ENCODE measurements at regions not wholly inside any gene's neighbourhood (a gene's known extent, or its start where the extent isn't known, plus 50 kb on each side); places are given as distances from the start of the nearest gene placed in this dataset.

DNA sequence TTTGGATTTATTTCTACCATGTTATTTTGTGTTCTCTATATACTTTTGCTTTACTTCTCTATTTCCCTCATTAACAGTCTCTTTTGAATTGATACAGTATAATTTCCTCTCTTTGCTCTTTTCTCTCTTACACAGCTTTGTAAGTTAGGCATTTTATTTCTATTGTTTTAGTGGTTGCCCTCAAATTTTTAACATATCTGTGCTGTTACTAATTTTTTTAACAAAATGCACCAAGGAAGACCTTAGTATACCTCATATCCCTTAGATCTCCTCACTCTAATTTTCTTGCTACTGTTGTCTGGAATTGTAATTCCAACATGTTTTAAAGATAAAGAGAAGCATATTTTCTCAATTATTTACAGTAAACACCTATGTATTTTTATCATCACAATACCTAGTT lies 416.8 kb upstream of the SLC14A2 start:
- no peak for TF ChIP-seq RAD21 (IDR thresholded peaks at IDR 0.05; ENCODE audit: low read depth)
- TF ChIP-seq, protein P1, sequence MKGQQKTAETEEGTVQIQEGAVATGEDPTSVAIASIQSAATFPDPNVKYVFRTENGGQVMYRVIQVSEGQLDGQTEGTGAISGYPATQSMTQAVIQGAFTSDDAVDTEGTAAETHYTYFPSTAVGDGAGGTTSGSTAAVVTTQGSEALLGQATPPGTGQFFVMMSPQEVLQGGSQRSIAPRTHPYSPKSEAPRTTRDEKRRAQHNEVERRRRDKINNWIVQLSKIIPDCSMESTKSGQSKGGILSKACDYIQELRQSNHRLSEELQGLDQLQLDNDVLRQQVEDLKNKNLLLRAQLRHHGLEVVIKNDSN (IDR thresholded peaks at IDR 0.05), result no peak
- no peak for TF ChIP-seq TCF12 (IDR thresholded peaks at IDR 0.05; ENCODE audit: low read depth)
- no peak for TF ChIP-seq CEBPB (IDR thresholded peaks at IDR 0.05)
- TF ChIP-seq, protein P2, sequence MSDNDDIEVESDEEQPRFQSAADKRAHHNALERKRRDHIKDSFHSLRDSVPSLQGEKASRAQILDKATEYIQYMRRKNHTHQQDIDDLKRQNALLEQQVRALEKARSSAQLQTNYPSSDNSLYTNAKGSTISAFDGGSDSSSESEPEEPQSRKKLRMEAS (IDR thresholded peaks at IDR 0.05), result no peak
- TF ChIP-seq ZBTB7A (IDR thresholded peaks at IDR 0.05; ENCODE audit: low read depth), result no peak
- no peak for TF ChIP-seq FOXM1 (IDR thresholded peaks at IDR 0.05; ENCODE audit: borderline replicate concordance, low read depth)
- TF ChIP-seq TEAD4 (IDR thresholded peaks at IDR 0.05), result no peak
- TF ChIP-seq TAF1 (IDR thresholded peaks at IDR 0.05; ENCODE audit: low read depth), result no peak
- no peak for TF ChIP-seq EP300 (IDR thresholded peaks at IDR 0.05; ENCODE audit: borderline replicate concordance)
- TF ChIP-seq YY1 (IDR thresholded peaks at IDR 0.05; ENCODE audit: low read depth), result no peak
- no peak for TF ChIP-seq NFIC (IDR thresholded peaks at IDR 0.05)
- no peak for TF ChIP-seq EGR1 (IDR thresholded peaks at IDR 0.05)
- TF ChIP-seq, protein P3, sequence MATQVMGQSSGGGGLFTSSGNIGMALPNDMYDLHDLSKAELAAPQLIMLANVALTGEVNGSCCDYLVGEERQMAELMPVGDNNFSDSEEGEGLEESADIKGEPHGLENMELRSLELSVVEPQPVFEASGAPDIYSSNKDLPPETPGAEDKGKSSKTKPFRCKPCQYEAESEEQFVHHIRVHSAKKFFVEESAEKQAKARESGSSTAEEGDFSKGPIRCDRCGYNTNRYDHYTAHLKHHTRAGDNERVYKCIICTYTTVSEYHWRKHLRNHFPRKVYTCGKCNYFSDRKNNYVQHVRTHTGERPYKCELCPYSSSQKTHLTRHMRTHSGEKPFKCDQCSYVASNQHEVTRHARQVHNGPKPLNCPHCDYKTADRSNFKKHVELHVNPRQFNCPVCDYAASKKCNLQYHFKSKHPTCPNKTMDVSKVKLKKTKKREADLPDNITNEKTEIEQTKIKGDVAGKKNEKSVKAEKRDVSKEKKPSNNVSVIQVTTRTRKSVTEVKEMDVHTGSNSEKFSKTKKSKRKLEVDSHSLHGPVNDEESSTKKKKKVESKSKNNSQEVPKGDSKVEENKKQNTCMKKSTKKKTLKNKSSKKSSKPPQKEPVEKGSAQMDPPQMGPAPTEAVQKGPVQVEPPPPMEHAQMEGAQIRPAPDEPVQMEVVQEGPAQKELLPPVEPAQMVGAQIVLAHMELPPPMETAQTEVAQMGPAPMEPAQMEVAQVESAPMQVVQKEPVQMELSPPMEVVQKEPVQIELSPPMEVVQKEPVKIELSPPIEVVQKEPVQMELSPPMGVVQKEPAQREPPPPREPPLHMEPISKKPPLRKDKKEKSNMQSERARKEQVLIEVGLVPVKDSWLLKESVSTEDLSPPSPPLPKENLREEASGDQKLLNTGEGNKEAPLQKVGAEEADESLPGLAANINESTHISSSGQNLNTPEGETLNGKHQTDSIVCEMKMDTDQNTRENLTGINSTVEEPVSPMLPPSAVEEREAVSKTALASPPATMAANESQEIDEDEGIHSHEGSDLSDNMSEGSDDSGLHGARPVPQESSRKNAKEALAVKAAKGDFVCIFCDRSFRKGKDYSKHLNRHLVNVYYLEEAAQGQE (IDR thresholded peaks at IDR 0.05; ENCODE audit: low read depth), result no peak
- no peak for TF ChIP-seq CREB1 (IDR thresholded peaks at IDR 0.05; ENCODE audit: low read depth)

DNA sequence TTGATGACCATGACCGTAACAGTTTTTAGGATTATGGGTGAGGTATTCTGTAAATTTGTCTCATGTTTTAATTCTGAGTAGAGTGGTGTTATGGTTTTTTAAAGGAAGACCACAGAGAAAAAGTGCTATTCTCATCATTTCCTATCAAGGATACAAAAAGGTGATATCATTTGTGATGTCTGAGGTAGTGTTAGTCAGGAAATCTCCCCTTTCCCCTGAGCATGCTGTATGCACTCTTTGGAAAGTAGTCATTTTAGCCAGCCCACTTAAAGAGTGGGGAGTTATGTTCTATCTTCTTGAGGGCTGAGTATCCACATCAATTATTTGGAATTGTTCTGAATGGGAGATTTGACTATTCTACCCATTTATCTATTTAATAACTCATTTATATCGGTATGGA lies 414.2 kb upstream of the SLC14A2 start:
- no peak for TF ChIP-seq TEAD4 (IDR thresholded peaks at IDR 0.05)
- TF ChIP-seq CEBPB (IDR thresholded peaks at IDR 0.05), result no peak
- TF ChIP-seq YY1 (IDR thresholded peaks at IDR 0.05; ENCODE audit: low read depth), result no peak
- TF ChIP-seq TCF12 (IDR thresholded peaks at IDR 0.05; ENCODE audit: low read depth), result no peak
- no peak for TF ChIP-seq EP300 (IDR thresholded peaks at IDR 0.05; ENCODE audit: borderline replicate concordance)
- TF ChIP-seq, protein P1 (IDR thresholded peaks at IDR 0.05), result no peak
- TF ChIP-seq, protein P3 (IDR thresholded peaks at IDR 0.05; ENCODE audit: low read depth), result no peak
- TF ChIP-seq TAF1 (IDR thresholded peaks at IDR 0.05; ENCODE audit: low read depth), result no peak
- no peak for TF ChIP-seq FOXM1 (IDR thresholded peaks at IDR 0.05; ENCODE audit: borderline replicate concordance, low read depth)
- TF ChIP-seq NFIC (IDR thresholded peaks at IDR 0.05), result no peak
- no peak for TF ChIP-seq EGR1 (IDR thresholded peaks at IDR 0.05)
- no peak for TF ChIP-seq ZBTB7A (IDR thresholded peaks at IDR 0.05; ENCODE audit: low read depth)
- TF ChIP-seq, protein P2 (IDR thresholded peaks at IDR 0.05), result no peak

DNA sequence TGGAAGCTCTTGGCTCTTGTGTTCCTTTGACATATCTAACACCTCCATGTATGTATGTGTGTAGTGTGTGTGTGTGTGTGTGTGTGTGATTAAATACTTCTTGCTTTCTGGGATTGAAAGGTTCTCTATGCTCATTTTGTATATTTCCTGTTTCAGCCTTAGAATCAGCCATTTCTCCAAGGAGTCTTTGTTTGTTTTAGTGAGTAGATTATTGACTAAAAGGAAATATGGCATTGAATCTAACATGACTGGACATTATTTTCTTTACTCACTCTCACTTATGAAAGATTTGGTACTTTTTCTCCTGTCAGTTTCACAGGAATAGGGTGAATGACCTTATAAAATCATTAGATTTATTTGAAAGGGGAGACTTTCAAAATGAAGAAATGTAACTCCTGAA lies 413.8 kb upstream of the SLC14A2 start:
- TF ChIP-seq FOXM1 (IDR thresholded peaks at IDR 0.05; ENCODE audit: borderline replicate concordance, low read depth), result no peak
- no peak for TF ChIP-seq EP300 (IDR thresholded peaks at IDR 0.05; ENCODE audit: borderline replicate concordance)
- no peak for TF ChIP-seq TCF12 (IDR thresholded peaks at IDR 0.05; ENCODE audit: low read depth)
- TF ChIP-seq ZBTB7A (IDR thresholded peaks at IDR 0.05; ENCODE audit: low read depth), result no peak
- TF ChIP-seq TAF1 (IDR thresholded peaks at IDR 0.05; ENCODE audit: low read depth), result no peak
- no peak for TF ChIP-seq CEBPB (IDR thresholded peaks at IDR 0.05)
- TF ChIP-seq EGR1 (IDR thresholded peaks at IDR 0.05), result no peak
- TF ChIP-seq RAD21 (IDR thresholded peaks at IDR 0.05; ENCODE audit: low read depth), result no peak
- TF ChIP-seq, protein P3 (IDR thresholded peaks at IDR 0.05; ENCODE audit: low read depth), result no peak
- TF ChIP-seq, protein P2 (IDR thresholded peaks at IDR 0.05), result no peak
- TF ChIP-seq YY1 (IDR thresholded peaks at IDR 0.05; ENCODE audit: low read depth), result no peak
- no peak for TF ChIP-seq NFIC (IDR thresholded peaks at IDR 0.05)
- TF ChIP-seq CREB1 (IDR thresholded peaks at IDR 0.05; ENCODE audit: low read depth), result no peak
- TF ChIP-seq, protein P1 (IDR thresholded peaks at IDR 0.05), result no peak
- no peak for TF ChIP-seq TEAD4 (IDR thresholded peaks at IDR 0.05)
